Keratinocyte (primary cell): ENCODE measurements at regions not wholly inside any gene's neighbourhood (a gene's known extent, or its start where the extent isn't known, plus 50 kb on each side); places are given as distances from the start of the nearest gene placed in this dataset.

Experiments
- DNase-seq: peaks from one replicate; pipeline ENCODE4 v3.0.0-alpha.2; 2011; ENCODE audit warnings: low read depth, missing footprints, low spot score
- FAIRE-seq: peaks from 2 replicates; lab custom pipeline; 2011; peaks lifted over from hg19 to GRCh38; lab: Jason Lieb, UNC
- H2AFZ ChIP-seq: 2 replicates; pipeline ENCODE4 v1.6.0; 2012; ENCODE audit warnings: low read length, control low read depth, inconsistent platforms; ENCODE audit not compliant: control insufficient read depth
- H3K27ac ChIP-seq: 2 replicates; pipeline ENCODE4 v1.5.1; 2011; ENCODE audit warnings: low read length; ENCODE audit not compliant: control insufficient read depth, insufficient read depth
- H3K27me3 ChIP-seq: 3 replicates; pipeline ENCODE4 v1.6.0; 2011; ENCODE audit warnings: low read length; ENCODE audit not compliant: control insufficient read depth, insufficient read depth; ENCODE audit errors: extremely low read depth
- H3K36me3 ChIP-seq, 2 experiments: 2 replicates in 1 of 2; 3 replicates in 1 of 2; pipeline ENCODE4 v1.5.1; 2011; ENCODE audit warnings: low read length in 2 of 2, mild to moderate bottlenecking in 1 of 2; ENCODE audit not compliant: control insufficient read depth in 2 of 2, insufficient read depth in 2 of 2; ENCODE audit errors: extremely low read depth in 1 of 2
- H3K4me1 ChIP-seq: 3 replicates; pipeline ENCODE4 v1.5.1; 2011; ENCODE audit warnings: low read length; ENCODE audit not compliant: control insufficient read depth, insufficient read depth; ENCODE audit errors: extremely low read depth
- H3K4me2 ChIP-seq: 3 replicates; pipeline ENCODE4 v1.6.0; 2011; ENCODE audit warnings: low read depth, low read length; ENCODE audit not compliant: control insufficient read depth, insufficient read depth; ENCODE audit errors: extremely low read depth
- H3K4me3 ChIP-seq, 3 experiments: fragments of 200-600 bp in 1 of 3; sonication (generic) in 1 of 3; 2 replicates in 2 of 3; 3 replicates in 1 of 3; pipeline ENCODE4 v1.5.1; 2011 to 2016; ENCODE audit warnings: low read length in 3 of 3, mild to moderate bottlenecking in 3 of 3, control low read depth in 2 of 3, inconsistent platforms in 1 of 3, low read depth in 1 of 3, mixed read lengths in 1 of 3, mixed run types in 1 of 3, moderate library complexity in 1 of 3; ENCODE audit not compliant: control insufficient read depth in 2 of 3, insufficient read depth in 2 of 3; ENCODE audit errors: extremely low read depth in 1 of 3
- H3K79me2 ChIP-seq: 2 replicates; pipeline ENCODE4 v1.6.0; 2012; ENCODE audit warnings: low read length; ENCODE audit not compliant: control insufficient read depth, insufficient read depth
- H3K9ac ChIP-seq: 3 replicates; pipeline ENCODE4 v1.6.0; 2011; ENCODE audit warnings: low read length; ENCODE audit not compliant: control insufficient read depth, insufficient read depth; ENCODE audit errors: extremely low read depth
- H3K9me1 ChIP-seq: 3 replicates; pipeline ENCODE4 v1.6.0; 2011; ENCODE audit warnings: low read length; ENCODE audit not compliant: control insufficient read depth, insufficient read depth; ENCODE audit errors: extremely low read depth
- H3K9me3 ChIP-seq: 2 replicates; pipeline ENCODE4 v1.5.1; 2012; ENCODE audit warnings: low read depth, low read length; ENCODE audit not compliant: control insufficient read depth
- H4K20me1 ChIP-seq: 3 replicates; pipeline ENCODE4 v1.6.0; 2011; ENCODE audit warnings: low read length; ENCODE audit not compliant: control insufficient read depth, insufficient read depth; ENCODE audit errors: extremely low read depth
- CTCF ChIP-seq, 3 experiments: IDR thresholded peaks in 1 of 3; conservative IDR thresholded peaks in 1 of 3; optimal IDR thresholded peaks in 1 of 3; 2 replicates in 2 of 3; 3 replicates in 1 of 3; pipeline versions ENCODE3 to v1.5.1; 2011; ENCODE audit warnings: low read length in 3 of 3, mild to moderate bottlenecking in 3 of 3, moderate library complexity in 2 of 3, control low read depth in 1 of 3, inconsistent platforms in 1 of 3; ENCODE audit not compliant: insufficient read depth in 2 of 3; ENCODE audit errors: extremely low read depth in 1 of 3
- EZH2 ChIP-seq: IDR thresholded peaks from one replicate; pipeline ENCODE4 v1.6.1; 2012; ENCODE audit warnings: inconsistent platforms, mild to moderate bottlenecking, low read length, moderate library complexity
- dilution Hi-C: fragments of 300-500 bp; cut with MboI; formaldehyde crosslinking; loops from one replicate; pipeline ENCODE4 v1.7.0; 2020; ENCODE audit warnings: low sequenced_read_pairs; ENCODE audit not compliant: extremely low pct_ligation_motif_present

- no peak overlapping the region for H3K9ac ChIP-seq
- dilution Hi-C loops = no loop called here
- H3K9me3 ChIP-seq = no peaks in the 10 kb centered on the region
- no peaks in the 10 kb centered on the region for H3K9me1 ChIP-seq
- H3K27ac ChIP-seq = no peak overlapping the region
- no peak overlapping the region for H3K4me3 ChIP-seq
- H3K4me1 ChIP-seq = peaks cover 20% of the 10 kb centered on the region
- H3K79me2 ChIP-seq = no peaks in the 10 kb centered on the region
- no peak overlapping the region for H2AFZ ChIP-seq
- no peak for TF ChIP-seq CTCF (optimal IDR thresholded peaks at IDR 0.05 in 1 of 3, IDR thresholded peaks at IDR 0.05 in 1 of 3, conservative IDR thresholded peaks at IDR 0.05 in 1 of 3; ENCODE audit: extremely low read depth in 1 of 3, insufficient read depth in 2 of 3, low read length in 3 of 3)
- no peak for TF ChIP-seq EZH2
- no peaks in the 10 kb centered on the region for H4K20me1 ChIP-seq
- no peaks in the 10 kb centered on the region for H3K27me3 ChIP-seq
- FAIRE-seq (no peak), DNase-seq (no peak)
- no peak overlapping the region for H3K4me2 ChIP-seq
- H3K36me3 ChIP-seq = no peaks in the 10 kb centered on the region
Measured at GRCh38 chr3:59246719-59247401, 197.0 kb upstream of the CFAP20DC start.

GRCh38 chr3:59245859-59246501, 196.2 kb upstream of the CFAP20DC start:
- no peaks in the 10 kb centered on the region for H4K20me1 ChIP-seq
- no peaks in the 10 kb centered on the region for H3K79me2 ChIP-seq
- H3K27me3 ChIP-seq = no peaks in the 10 kb centered on the region
- no peak overlapping the region for H2AFZ ChIP-seq
- FAIRE-seq (peak; percentile 60), DNase-seq (no peak)
- no peak overlapping the region for H3K27ac ChIP-seq
- H3K4me3 ChIP-seq = no peak overlapping the region
- peaks cover 20% of the 10 kb centered on the region for H3K4me1 ChIP-seq
- H3K9me1 ChIP-seq = no peaks in the 10 kb centered on the region
- dilution Hi-C loops = no loop called here
- H3K9ac ChIP-seq = no peak overlapping the region
- H3K36me3 ChIP-seq = no peaks in the 10 kb centered on the region
- TF ChIP-seq CTCF (optimal IDR thresholded peaks at IDR 0.05 in 1 of 3, IDR thresholded peaks at IDR 0.05 in 1 of 3, conservative IDR thresholded peaks at IDR 0.05 in 1 of 3; ENCODE audit: extremely low read depth in 1 of 3, insufficient read depth in 2 of 3, low read length in 3 of 3) (no peak), EZH2 (no peak)
- peak overlapping the region; percentile 34 for H3K4me2 ChIP-seq
- no peaks in the 10 kb centered on the region for H3K9me3 ChIP-seq
